Breast epithelium (tissue), 4 donors: ENCODE measurements at regions not wholly inside any gene's neighbourhood (a gene's known extent, or its start where the extent isn't known, plus 50 kb on each side); places are given as distances from the start of the nearest gene placed in this dataset.

ENCODE experiments used
- DNase-seq, 2 donors: peaks; one replicate each; pipeline ENCODE4 v3.0.0-alpha.2; 2019; ENCODE audit warnings: low spot score in 2 of 2
- H3K27ac ChIP-seq, 2 donors: fragments of 200-600 bp; sonication (generic) in 1 of 2; one replicate each; pipeline ENCODE4 v1.5.1; 2016 to 2019; ENCODE audit warnings: mild to moderate bottlenecking in 1 of 2
- H3K27me3 ChIP-seq, 2 donors: fragments of 200-600 bp; sonication (generic) in 1 of 2; one replicate each; pipeline versions ENCODE4 v1.5.1 to v1.6.0; 2017 to 2019; ENCODE audit warnings: control low read depth in 1 of 2, mild to moderate bottlenecking in 1 of 2
- H3K36me3 ChIP-seq: fragments of 200-600 bp; one replicate; pipeline ENCODE4 v1.5.1; 2019
- H3K4me1 ChIP-seq, 2 donors: fragments of 200-600 bp; sonication (generic); one replicate each; pipeline ENCODE4 v1.5.1; 2016 to 2019; ENCODE audit warnings: control low read depth in 1 of 2
- H3K4me3 ChIP-seq, 3 donors: fragments of 200-600 bp; sonication (generic); 1 replicate in 2 of 3; 2 replicates in 1 of 3; pipeline ENCODE4 v1.5.1; 2016 to 2019; ENCODE audit warnings: mild to moderate bottlenecking in 3 of 3, moderate library complexity in 2 of 3
- H3K9me3 ChIP-seq, 2 donors: fragments of 200-600 bp; sonication (generic) in 1 of 2; one replicate each; pipeline ENCODE4 v1.5.1; 2016 to 2019; ENCODE audit warnings: control low read depth in 1 of 2
- POLR2A ChIP-seq: fragments of 450-650 bp; IDR thresholded peaks from one replicate; pipeline ENCODE4 v1.6.1; 2016; ENCODE audit warnings: antibody characterized with exemption, mild to moderate bottlenecking, moderate library complexity
- POLR2AphosphoS5 ChIP-seq, 3 donors: sonication (generic); formaldehyde crosslinking; IDR thresholded peaks; one replicate each; pipeline ENCODE4 v1.6.1; 2017; ENCODE audit warnings: antibody characterized with exemption in 3 of 3
- intact Hi-C: fragments of 100-400 bp; cut with DNase I; formaldehyde crosslinking; loops from one replicate; pipeline ENCODE4 v1.15.1; 2023; ENCODE audit warnings: low total_unique reads
- TF ChIP-seq, protein P1 (sequence below), 3 donors: fragments of 450-650 bp; IDR thresholded peaks; one replicate each; pipeline ENCODE4 v1.5.1; 2016 to 2017; ENCODE audit warnings: antibody characterized with exemption in 3 of 3, mild to moderate bottlenecking in 3 of 3, moderate library complexity in 3 of 3

DNA sequence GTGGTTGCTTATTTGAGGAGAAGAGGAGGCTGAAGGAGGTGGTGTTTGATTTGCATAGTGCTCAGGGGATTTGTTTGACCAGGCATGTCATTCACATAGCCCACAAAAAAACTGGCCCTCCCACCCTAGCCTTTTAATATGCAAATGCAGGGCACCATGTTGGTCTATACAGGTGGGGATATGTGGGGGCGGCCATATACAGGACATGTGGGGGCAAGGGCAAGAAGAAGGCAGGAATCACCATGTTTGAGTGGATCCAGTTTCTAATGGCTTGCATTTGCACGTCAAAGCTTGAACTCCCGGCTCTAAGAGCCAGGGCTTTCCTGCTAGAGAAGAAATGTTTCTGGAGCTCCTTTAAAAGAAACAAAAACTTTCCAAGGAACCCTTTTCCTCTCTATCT is 541.0 kb downstream of the ZWINT start:
- no peak for DNase-seq
- Histone ChIP-seq H3K27ac (no peak overlapping the region), H3K9me3 (peaks cover 0 to 7% of the 10 kb centered on the region in 2 donors), H3K4me1 (no peaks in the 10 kb centered on the region), H3K27me3 (no peaks in the 10 kb centered on the region), H3K36me3 (no peaks in the 10 kb centered on the region), H3K4me3 (no peak overlapping the region)
- TF ChIP-seq, protein P1, sequence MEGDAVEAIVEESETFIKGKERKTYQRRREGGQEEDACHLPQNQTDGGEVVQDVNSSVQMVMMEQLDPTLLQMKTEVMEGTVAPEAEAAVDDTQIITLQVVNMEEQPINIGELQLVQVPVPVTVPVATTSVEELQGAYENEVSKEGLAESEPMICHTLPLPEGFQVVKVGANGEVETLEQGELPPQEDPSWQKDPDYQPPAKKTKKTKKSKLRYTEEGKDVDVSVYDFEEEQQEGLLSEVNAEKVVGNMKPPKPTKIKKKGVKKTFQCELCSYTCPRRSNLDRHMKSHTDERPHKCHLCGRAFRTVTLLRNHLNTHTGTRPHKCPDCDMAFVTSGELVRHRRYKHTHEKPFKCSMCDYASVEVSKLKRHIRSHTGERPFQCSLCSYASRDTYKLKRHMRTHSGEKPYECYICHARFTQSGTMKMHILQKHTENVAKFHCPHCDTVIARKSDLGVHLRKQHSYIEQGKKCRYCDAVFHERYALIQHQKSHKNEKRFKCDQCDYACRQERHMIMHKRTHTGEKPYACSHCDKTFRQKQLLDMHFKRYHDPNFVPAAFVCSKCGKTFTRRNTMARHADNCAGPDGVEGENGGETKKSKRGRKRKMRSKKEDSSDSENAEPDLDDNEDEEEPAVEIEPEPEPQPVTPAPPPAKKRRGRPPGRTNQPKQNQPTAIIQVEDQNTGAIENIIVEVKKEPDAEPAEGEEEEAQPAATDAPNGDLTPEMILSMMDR (IDR thresholded peaks at IDR 0.05): no peak
- TF ChIP-seq POLR2AphosphoS5 (IDR thresholded peaks at IDR 0.05) (no peak), POLR2A (no peak)
- intact Hi-C loops: no loop called here

DNA sequence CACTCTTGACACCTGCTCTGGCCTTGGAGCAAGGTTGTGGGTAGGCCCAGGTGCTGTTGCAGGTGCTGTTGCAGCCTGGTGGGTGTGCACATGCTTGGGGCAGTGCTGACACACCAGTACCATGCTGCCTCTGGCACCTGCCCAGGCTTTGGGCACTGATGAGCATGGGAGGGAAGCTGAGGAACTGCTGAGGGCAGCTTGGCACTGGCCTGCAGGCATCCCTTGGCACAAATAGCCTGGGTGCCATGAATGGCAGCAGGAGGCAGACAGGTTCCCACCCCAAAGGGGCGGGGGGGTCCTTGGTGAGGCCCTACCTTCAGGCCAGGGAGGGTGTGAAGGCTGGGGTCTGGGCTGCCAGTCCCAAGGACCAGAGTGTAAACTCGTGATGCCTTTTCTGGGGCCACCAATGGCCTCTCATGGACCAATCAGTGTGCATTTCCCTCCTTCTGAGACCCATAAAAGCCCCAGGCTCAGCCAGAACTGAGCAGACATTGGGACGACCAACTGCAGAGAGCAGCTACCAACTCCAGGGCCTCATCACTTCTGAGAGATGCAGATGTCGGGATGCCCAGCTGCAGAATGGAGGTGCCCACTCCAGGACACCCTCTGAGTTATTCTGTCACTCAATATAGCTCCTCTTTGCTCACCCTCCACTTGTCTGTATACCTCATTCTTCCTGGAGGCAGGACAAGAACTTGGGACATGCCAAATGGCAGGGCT is 547.4 kb downstream of the ZWINT start:
- Histone ChIP-seq H3K36me3 (no peaks in the 10 kb centered on the region), H3K4me1 (no peaks in the 10 kb centered on the region), H3K9me3 (peaks cover 0 to 7% of the 10 kb centered on the region in 2 donors), H3K27ac (no peak overlapping the region), H3K27me3 (no peaks in the 10 kb centered on the region), H3K4me3 (no peak overlapping the region)
- TF ChIP-seq, protein P1 (IDR thresholded peaks at IDR 0.05): no peak
- TF ChIP-seq POLR2AphosphoS5 (IDR thresholded peaks at IDR 0.05) (no peak), POLR2A (no peak)
- DNase-seq: no peak
- intact Hi-C loops: no loop called here

DNA sequence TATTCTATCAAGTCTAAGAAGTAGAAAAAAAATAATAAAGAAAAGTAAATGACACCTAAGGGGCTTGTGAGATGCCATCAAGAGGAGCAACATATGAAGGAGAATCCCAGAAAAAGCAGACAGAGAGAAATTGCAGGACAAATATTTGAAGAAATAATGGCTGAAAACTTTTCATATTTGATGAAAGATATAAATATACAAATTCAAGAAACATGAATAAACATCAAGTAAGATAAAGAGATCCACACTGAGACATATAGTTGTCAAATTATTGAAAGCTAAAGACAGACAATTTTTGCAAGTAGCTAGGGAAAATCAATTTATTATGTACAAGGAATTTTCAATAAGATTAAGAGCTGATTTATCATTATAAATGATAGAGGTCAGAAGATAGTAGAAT is 558.0 kb downstream of the ZWINT start:
- intact Hi-C loops: no loop called here
- H3K27ac ChIP-seq: no peak overlapping the region
- no peaks in the 10 kb centered on the region for H3K9me3 ChIP-seq
- no peaks in the 10 kb centered on the region for H3K36me3 ChIP-seq
- no peak for DNase-seq
- TF ChIP-seq POLR2A (no peak), POLR2AphosphoS5 (IDR thresholded peaks at IDR 0.05) (no peak)
- TF ChIP-seq, protein P1 (IDR thresholded peaks at IDR 0.05): no peak
- H3K4me3 ChIP-seq: no peak overlapping the region
- no peaks in the 10 kb centered on the region for H3K4me1 ChIP-seq
- no peaks in the 10 kb centered on the region for H3K27me3 ChIP-seq

DNA sequence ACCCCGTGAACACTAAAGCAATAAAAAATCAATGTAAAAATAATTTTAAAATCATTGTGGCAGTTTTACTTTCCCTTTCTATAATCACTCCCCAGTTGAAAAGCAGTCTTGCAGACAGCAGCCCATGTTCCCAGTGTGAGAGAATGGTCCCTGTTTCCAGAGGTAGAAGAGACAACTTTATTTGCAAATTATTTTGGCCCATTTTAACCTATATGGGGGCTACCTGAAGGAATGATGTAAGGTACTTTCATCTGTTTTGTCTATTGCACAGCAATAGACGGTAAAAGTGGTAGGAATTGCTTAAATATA is 559.8 kb downstream of the ZWINT start:
- intact Hi-C loops: no loop called here
- TF ChIP-seq, protein P1 (IDR thresholded peaks at IDR 0.05): no peak
- TF ChIP-seq POLR2AphosphoS5 (IDR thresholded peaks at IDR 0.05): no peak
- TF ChIP-seq POLR2A: no peak
- Histone ChIP-seq H3K27me3 (no peaks in the 10 kb centered on the region), H3K4me3 (no peak overlapping the region), H3K4me1 (no peaks in the 10 kb centered on the region), H3K9me3 (no peaks in the 10 kb centered on the region), H3K27ac (no peak overlapping the region), H3K36me3 (no peaks in the 10 kb centered on the region)
- DNase-seq: no peak

DNA sequence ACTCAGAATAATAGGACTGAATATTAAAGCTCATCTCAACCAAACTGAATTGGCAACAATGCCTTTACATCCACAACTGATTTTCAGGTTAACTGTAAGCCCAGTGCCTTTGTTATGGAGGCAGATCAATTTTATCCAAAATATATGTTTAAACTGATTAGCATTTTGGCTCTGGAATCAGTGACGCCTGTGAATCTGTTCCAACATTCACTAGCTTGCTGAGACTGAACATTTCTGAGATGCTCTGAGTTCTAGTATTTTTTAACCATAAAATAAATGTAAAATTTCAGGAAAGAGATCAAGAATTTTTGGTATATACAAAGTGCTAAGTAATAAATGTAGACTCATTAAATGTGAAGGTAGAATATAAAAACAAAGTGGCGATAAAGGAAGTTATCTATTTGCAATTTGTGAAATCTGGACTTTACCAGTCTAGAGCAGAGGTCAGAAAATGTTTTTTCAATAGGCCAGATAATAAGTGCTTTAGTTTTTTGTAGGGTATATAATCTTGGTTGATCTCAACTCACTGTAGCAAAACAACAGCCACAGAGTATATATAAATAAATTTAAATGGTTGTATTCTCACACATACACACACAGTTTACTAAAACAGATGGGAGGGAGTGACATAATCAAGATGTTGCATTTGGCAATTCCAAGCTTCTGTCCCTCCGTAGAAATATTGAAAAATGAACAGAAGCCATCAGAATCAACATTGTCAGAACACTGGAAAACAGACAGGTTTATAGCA is 560.3 kb downstream of the ZWINT start:
- H3K9me3 ChIP-seq: no peaks in the 10 kb centered on the region
- no peak for TF ChIP-seq POLR2A
- no peaks in the 10 kb centered on the region for H3K4me1 ChIP-seq

More for the DNA sequence above, 560.3 kb downstream of the ZWINT start:
- DNase-seq: no peak
- intact Hi-C loops: no loop called here
- Histone ChIP-seq H3K4me3 (no peak overlapping the region), H3K27ac (no peak overlapping the region), H3K36me3 (no peaks in the 10 kb centered on the region), H3K27me3 (no peaks in the 10 kb centered on the region)
